ENCODE measurements at regions not wholly inside any gene's neighbourhood (a gene's known extent, or its start where the extent isn't known, plus 50 kb on each side); places are given as distances from the start of the nearest gene placed in this dataset.

GRCh38 chr5:28703651-28704260, 1665.4 kb upstream of the CDH9 start:
- H3K27ac Mint-ChIP-seq (ENCODE audit: unreplicated experiment), result no peak overlapping the region

GRCh38 chr5:28691526-28691925, 1653.1 kb upstream of the CDH9 start:
- TF ChIP-seq, protein P1, sequence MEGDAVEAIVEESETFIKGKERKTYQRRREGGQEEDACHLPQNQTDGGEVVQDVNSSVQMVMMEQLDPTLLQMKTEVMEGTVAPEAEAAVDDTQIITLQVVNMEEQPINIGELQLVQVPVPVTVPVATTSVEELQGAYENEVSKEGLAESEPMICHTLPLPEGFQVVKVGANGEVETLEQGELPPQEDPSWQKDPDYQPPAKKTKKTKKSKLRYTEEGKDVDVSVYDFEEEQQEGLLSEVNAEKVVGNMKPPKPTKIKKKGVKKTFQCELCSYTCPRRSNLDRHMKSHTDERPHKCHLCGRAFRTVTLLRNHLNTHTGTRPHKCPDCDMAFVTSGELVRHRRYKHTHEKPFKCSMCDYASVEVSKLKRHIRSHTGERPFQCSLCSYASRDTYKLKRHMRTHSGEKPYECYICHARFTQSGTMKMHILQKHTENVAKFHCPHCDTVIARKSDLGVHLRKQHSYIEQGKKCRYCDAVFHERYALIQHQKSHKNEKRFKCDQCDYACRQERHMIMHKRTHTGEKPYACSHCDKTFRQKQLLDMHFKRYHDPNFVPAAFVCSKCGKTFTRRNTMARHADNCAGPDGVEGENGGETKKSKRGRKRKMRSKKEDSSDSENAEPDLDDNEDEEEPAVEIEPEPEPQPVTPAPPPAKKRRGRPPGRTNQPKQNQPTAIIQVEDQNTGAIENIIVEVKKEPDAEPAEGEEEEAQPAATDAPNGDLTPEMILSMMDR (IDR thresholded peaks at IDR 0.05), result no peak
- H3K4me1 Mint-ChIP-seq (ENCODE audit: low read depth), result no peaks in the 10 kb centered on the region
- H3K4me3 Mint-ChIP-seq (ENCODE audit: unreplicated experiment), result no peak overlapping the region
- no peak for DNase-seq (ENCODE audit: low spot score)
- H3K27me3 Mint-ChIP-seq (ENCODE audit: low read depth), result peaks cover 8% of the 10 kb centered on the region
- H3K36me3 Mint-ChIP-seq (ENCODE audit: low read depth), result no peaks in the 10 kb centered on the region
- H3K9me3 Mint-ChIP-seq (ENCODE audit: low read depth), result no peaks in the 10 kb centered on the region
- H3K27ac Mint-ChIP-seq (ENCODE audit: unreplicated experiment), result no peak overlapping the region

More at GRCh38 chr5:28703651-28704260, 1665.4 kb upstream of the CDH9 start:
- Mint-ChIP-seq H3K36me3 (ENCODE audit: low read depth) (no peaks in the 10 kb centered on the region), H3K27me3 (ENCODE audit: low read depth) (peaks cover 23% of the 10 kb centered on the region), H3K4me3 (ENCODE audit: unreplicated experiment) (no peak overlapping the region), H3K9me3 (ENCODE audit: low read depth) (no peaks in the 10 kb centered on the region), H3K4me1 (ENCODE audit: low read depth) (no peaks in the 10 kb centered on the region)
- TF ChIP-seq, protein P1 (IDR thresholded peaks at IDR 0.05), result no peak
- DNase-seq (ENCODE audit: low spot score), result no peak

- Mint-ChIP-seq H3K4me1 (ENCODE audit: low read depth) (no peaks in the 10 kb centered on the region), H3K9me3 (ENCODE audit: low read depth) (no peaks in the 10 kb centered on the region), H3K36me3 (ENCODE audit: low read depth) (no peaks in the 10 kb centered on the region), H3K4me3 (ENCODE audit: unreplicated experiment) (no peak overlapping the region), H3K27me3 (ENCODE audit: low read depth) (no peaks in the 10 kb centered on the region), H3K27ac (ENCODE audit: unreplicated experiment) (no peak overlapping the region)
- TF ChIP-seq, protein P1 (IDR thresholded peaks at IDR 0.05), result no peak
- no peak for DNase-seq (ENCODE audit: low spot score)
Measured at GRCh38 chr5:28685794-28686193, 1647.4 kb upstream of the CDH9 start.

- Mint-ChIP-seq H3K36me3 (ENCODE audit: low read depth) (no peaks in the 10 kb centered on the region), H3K4me3 (ENCODE audit: unreplicated experiment) (no peak overlapping the region), H3K27ac (ENCODE audit: unreplicated experiment) (no peak overlapping the region), H3K4me1 (ENCODE audit: low read depth) (no peaks in the 10 kb centered on the region), H3K9me3 (ENCODE audit: low read depth) (peaks cover 2% of the 10 kb centered on the region), H3K27me3 (ENCODE audit: low read depth) (no peaks in the 10 kb centered on the region)
- TF ChIP-seq, protein P1 (IDR thresholded peaks at IDR 0.05), result no peak
- DNase-seq (ENCODE audit: low spot score), result no peak
Measured at GRCh38 chr5:28678899-28679298, 1640.5 kb upstream of the CDH9 start.

GRCh38 chr5:28666110-28666509, 1627.7 kb upstream of the CDH9 start:
- TF ChIP-seq, protein P1 (IDR thresholded peaks at IDR 0.05), result no peak
- Mint-ChIP-seq H3K4me1 (ENCODE audit: low read depth) (no peaks in the 10 kb centered on the region), H3K27ac (ENCODE audit: unreplicated experiment) (no peak overlapping the region), H3K27me3 (ENCODE audit: low read depth) (no peaks in the 10 kb centered on the region), H3K9me3 (ENCODE audit: low read depth) (peaks cover 14% of the 10 kb centered on the region), H3K4me3 (ENCODE audit: unreplicated experiment) (no peak overlapping the region), H3K36me3 (ENCODE audit: low read depth) (peaks cover 1% of the 10 kb centered on the region)
- DNase-seq (ENCODE audit: low spot score), result no peak
